ENCODE measurements at regions not wholly inside any gene's neighbourhood (a gene's known extent, or its start where the extent isn't known, plus 50 kb on each side); places are given as distances from the start of the nearest gene placed in this dataset.

GRCh38 chr20:11145616-11146015, 471.8 kb upstream of the JAG1 start:
- Mint-ChIP-seq H3K4me1 (ENCODE audit: low read depth) (no peaks in the 10 kb centered on the region), H3K9me3 (peaks cover 12% of the 10 kb centered on the region), H3K27ac (no peak overlapping the region), H3K27me3 (no peaks in the 10 kb centered on the region), H3K4me3 (no peak overlapping the region), H3K36me3 (ENCODE audit: low read depth) (no peaks in the 10 kb centered on the region)
- no peak overlapping the region for H3K27ac ChIP-seq (ENCODE audit: low read depth in 1 of 2, low read length in 2 of 2)
- ChIA-PET CTCF (no interaction called here), POLR2A (no interaction called here)
- TF ChIP-seq CTCF (IDR thresholded peaks at IDR 0.05): no peak
- no peaks in the 10 kb centered on the region for H3K36me3 ChIP-seq (ENCODE audit: insufficient read depth, low read length)
- H3K4me3 ChIP-seq (ENCODE audit: low read length): no peak overlapping the region
- intact Hi-C loops (cut with DNase I, micrococcal nuclease): no loop called here
- H3K27me3 ChIP-seq (ENCODE audit: control insufficient read depth in 1 of 2, insufficient read depth in 2 of 2, low read length in 2 of 2): no peaks in the 10 kb centered on the region
- DNase-seq (no peak), ATAC-seq (ENCODE audit: poor library complexity) (no peak)
- no peaks in the 10 kb centered on the region for H3K4me1 ChIP-seq (ENCODE audit: insufficient read depth, low read length)
- no peaks in the 10 kb centered on the region for H3K9me3 ChIP-seq (ENCODE audit: control insufficient read depth in 1 of 2, insufficient read depth in 1 of 2, low read length in 2 of 2)

- POLR2A ChIA-PET: no interaction called here
- ATAC-seq (ENCODE audit: poor library complexity) (no peak), DNase-seq (no peak)
- Mint-ChIP-seq H3K4me1 (ENCODE audit: low read depth) (no peaks in the 10 kb centered on the region), H3K9me3 (peaks cover 7% of the 10 kb centered on the region), H3K36me3 (ENCODE audit: low read depth) (no peaks in the 10 kb centered on the region), H3K27me3 (no peaks in the 10 kb centered on the region), H3K4me3 (no peak overlapping the region), H3K27ac (no peak overlapping the region)
- intact Hi-C loops (cut with DNase I, micrococcal nuclease): no loop called here
- Histone ChIP-seq H3K9me3 (ENCODE audit: control insufficient read depth in 1 of 2, insufficient read depth in 1 of 2, low read length in 2 of 2) (peaks cover 0 to 7% of the 10 kb centered on the region in 2 experiments), H3K27ac (ENCODE audit: low read depth in 1 of 2, low read length in 2 of 2) (no peak overlapping the region), H3K36me3 (ENCODE audit: insufficient read depth, low read length) (no peaks in the 10 kb centered on the region), H3K4me1 (ENCODE audit: insufficient read depth, low read length) (no peaks in the 10 kb centered on the region), H3K4me3 (ENCODE audit: low read length) (no peak overlapping the region), H3K27me3 (ENCODE audit: control insufficient read depth in 1 of 2, insufficient read depth in 2 of 2, low read length in 2 of 2) (no peaks in the 10 kb centered on the region)
- TF ChIP-seq CTCF (IDR thresholded peaks at IDR 0.05): no peak
- CTCF ChIA-PET: no interaction called here
These were observed 480.0 kb upstream of the JAG1 start for GRCh38 chr20:11153819-11154218.

GRCh38 chr20:11155156-11155756, 481.5 kb upstream of the JAG1 start:
- CTCF ChIA-PET: no interaction called here
- Mint-ChIP-seq H3K4me1 (ENCODE audit: low read depth) (no peaks in the 10 kb centered on the region), H3K36me3 (ENCODE audit: low read depth) (no peaks in the 10 kb centered on the region), H3K27me3 (no peaks in the 10 kb centered on the region), H3K27ac (no peak overlapping the region), H3K9me3 (peaks cover 7% of the 10 kb centered on the region), H3K4me3 (no peak overlapping the region)
- Histone ChIP-seq H3K4me1 (ENCODE audit: insufficient read depth, low read length) (no peaks in the 10 kb centered on the region), H3K9me3 (ENCODE audit: control insufficient read depth in 1 of 2, insufficient read depth in 1 of 2, low read length in 2 of 2) (peaks cover 0 to 7% of the 10 kb centered on the region in 2 experiments), H3K4me3 (ENCODE audit: low read length) (no peak overlapping the region), H3K36me3 (ENCODE audit: insufficient read depth, low read length) (no peaks in the 10 kb centered on the region), H3K27ac (ENCODE audit: low read depth in 1 of 2, low read length in 2 of 2) (no peak overlapping the region), H3K27me3 (ENCODE audit: control insufficient read depth in 1 of 2, insufficient read depth in 2 of 2, low read length in 2 of 2) (no peaks in the 10 kb centered on the region)
- intact Hi-C loops (cut with DNase I, micrococcal nuclease): no loop called here
- POLR2A ChIA-PET: no interaction called here
- DNase-seq (no peak), ATAC-seq (ENCODE audit: poor library complexity) (no peak)
- TF ChIP-seq CTCF (IDR thresholded peaks at IDR 0.05): no peak

Data from CD4-positive, alpha-beta T cell (primary cell).